HepG2 (cell line): ENCODE measurements at regions not wholly inside any gene's neighbourhood (a gene's known extent, or its start where the extent isn't known, plus 50 kb on each side); places are given as distances from the start of the nearest gene placed in this dataset.
A peak's percentile ranks its signal among the peaks of the same experiment; 100 is the strongest.

Experiments
- ATRX ChIP-seq: sonication (generic); formaldehyde crosslinking; IDR thresholded peaks from 2 replicates; pipeline ENCODE4 v1.4.0; 2020; ENCODE audit warnings: missing genetic modification reagents, borderline replicate concordance
- FOSL1 ChIP-seq: sonication (generic); formaldehyde crosslinking; IDR thresholded peaks from 2 replicates; pipeline ENCODE4 v1.9.0; 2021; ENCODE audit warnings: missing genetic modification reagents, borderline replicate concordance
- FOXA3 ChIP-seq: IDR thresholded peaks from 2 replicates; pipeline ENCODE4 v1.6.1; 2016; ENCODE audit warnings: missing genetic modification reagents, missing compliant biosample characterization
- MTA3 ChIP-seq: sonication (generic); formaldehyde crosslinking; IDR thresholded peaks from 2 replicates; pipeline ENCODE4 v1.4.0; 2020; ENCODE audit warnings: missing genetic modification reagents
- NR1H2 ChIP-seq: sonication (generic); formaldehyde crosslinking; IDR thresholded peaks from 2 replicates; pipeline ENCODE4 v1.8.1; 2022; ENCODE audit warnings: low read depth, missing genetic modification reagents, borderline replicate concordance
- POLR2AphosphoS5 ChIP-seq: IDR thresholded peaks from 2 replicates; pipeline ENCODE4 v1.6.1; 2012; ENCODE audit warnings: low read depth, low read length
- SMAD1 ChIP-seq: sonication (generic); formaldehyde crosslinking; IDR thresholded peaks from 2 replicates; pipeline ENCODE4 v1.4.0; 2020; ENCODE audit warnings: missing genetic modification reagents, low read depth, mild to moderate bottlenecking, borderline replicate concordance
- ZNF121 ChIP-seq: sonication (generic); formaldehyde crosslinking; IDR thresholded peaks from 2 replicates; pipeline ENCODE4 v1.5.0; 2020; ENCODE audit warnings: mild to moderate bottlenecking, missing genetic modification reagents
- ZNF234 ChIP-seq: sonication (generic); formaldehyde crosslinking; conservative IDR thresholded peaks from 2 replicates; pipeline ENCODE4 v1.5.1; 2020; ENCODE audit warnings: mild to moderate bottlenecking, missing genetic modification reagents
- TF ChIP-seq, protein P1 (sequence below): sonication (generic); formaldehyde crosslinking; IDR thresholded peaks from 2 replicates; pipeline ENCODE4 v1.5.0; 2020; ENCODE audit warnings: missing genetic modification reagents
- TF ChIP-seq, protein P2 (sequence below): sonication (generic); formaldehyde crosslinking; IDR thresholded peaks from 2 replicates; pipeline ENCODE4 v1.4.0; 2020; ENCODE audit warnings: missing genetic modification reagents, borderline replicate concordance
- TF ChIP-seq, protein P3 (sequence below): sonication (generic); formaldehyde crosslinking; IDR thresholded peaks from 2 replicates; pipeline ENCODE4 v1.9.0; 2022; ENCODE audit warnings: low read depth, missing genetic modification reagents
- TF ChIP-seq, protein P4 (sequence below): sonication (generic); formaldehyde crosslinking; IDR thresholded peaks from 2 replicates; pipeline ENCODE4 v1.4.0; 2020; ENCODE audit warnings: missing genetic modification reagents
- TF ChIP-seq, protein P5 (sequence below): IDR thresholded peaks from 2 replicates; pipeline ENCODE4 v1.6.1; 2016; ENCODE audit warnings: low read depth

DNA sequence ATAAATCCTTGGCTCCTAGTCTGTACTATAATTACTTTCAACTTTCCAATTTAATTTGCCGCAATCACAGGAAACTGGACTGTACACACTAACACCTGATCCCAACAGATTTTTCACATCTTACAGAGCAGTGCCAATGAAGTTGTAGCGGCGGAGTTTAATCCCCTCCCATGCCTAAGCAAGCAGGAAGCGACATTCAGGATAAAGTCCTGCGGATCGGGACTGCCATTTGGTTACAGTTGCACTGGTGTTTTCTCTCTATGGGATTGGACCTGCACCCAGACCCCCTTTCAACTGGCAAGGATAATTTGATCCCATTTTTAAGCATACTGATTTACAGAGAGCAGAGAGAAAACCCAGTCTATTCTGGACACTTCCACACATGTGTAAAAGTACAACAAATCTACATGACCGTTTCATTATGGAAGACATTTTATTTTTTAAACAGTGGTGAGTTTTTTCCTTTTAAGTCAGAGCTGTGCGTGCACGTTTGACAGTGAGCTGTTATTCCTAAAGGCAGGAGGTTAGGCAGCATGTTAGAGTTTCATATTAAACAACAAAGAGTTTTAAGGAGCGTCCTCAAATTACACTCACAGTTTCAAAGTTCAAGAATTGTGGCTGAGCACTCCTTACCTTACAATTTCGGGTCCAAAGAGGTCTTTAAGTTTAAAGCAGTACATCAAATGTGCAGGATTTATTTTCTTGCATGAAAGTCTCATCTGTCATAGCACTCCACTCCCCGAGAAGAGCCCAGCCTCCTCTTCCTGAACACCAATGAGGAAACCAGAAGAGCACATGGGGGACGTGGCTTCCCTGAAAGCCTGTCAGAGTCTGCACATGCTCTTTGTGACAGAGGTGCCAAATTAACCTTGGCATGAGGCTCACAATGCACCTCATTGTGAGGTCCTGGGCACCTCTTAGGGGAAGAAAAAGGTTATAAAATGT is 141.6 kb upstream of the RFC3 start (continued):
- 0 out of 2 replicates have a peak, but pooled peaks have one; percentile 14 for TF ChIP-seq FOXA3 (CRISPR knock-in tag)
- TF ChIP-seq, protein P1, sequence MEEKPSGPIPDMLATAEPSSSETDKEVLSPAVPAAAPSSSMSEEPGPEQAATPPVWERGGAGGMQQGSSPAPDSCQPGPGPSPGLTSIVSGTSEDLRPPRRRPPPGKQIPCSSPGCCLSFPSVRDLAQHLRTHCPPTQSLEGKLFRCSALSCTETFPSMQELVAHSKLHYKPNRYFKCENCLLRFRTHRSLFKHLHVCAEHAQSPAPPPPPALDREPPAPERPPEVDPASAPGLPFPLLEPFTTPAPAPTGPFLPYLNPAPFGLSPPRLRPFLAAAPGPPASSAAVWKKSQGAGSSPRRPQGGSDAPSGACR (CRISPR knock-in tag): 0 out of 2 replicates have a peak, but pooled peaks have one; percentile 70
- no peak for TF ChIP-seq ATRX (CRISPR knock-in tag)
- TF ChIP-seq POLR2AphosphoS5: peak; percentile 44; the same call in 1 of the 2 replicates
- TF ChIP-seq, protein P2, sequence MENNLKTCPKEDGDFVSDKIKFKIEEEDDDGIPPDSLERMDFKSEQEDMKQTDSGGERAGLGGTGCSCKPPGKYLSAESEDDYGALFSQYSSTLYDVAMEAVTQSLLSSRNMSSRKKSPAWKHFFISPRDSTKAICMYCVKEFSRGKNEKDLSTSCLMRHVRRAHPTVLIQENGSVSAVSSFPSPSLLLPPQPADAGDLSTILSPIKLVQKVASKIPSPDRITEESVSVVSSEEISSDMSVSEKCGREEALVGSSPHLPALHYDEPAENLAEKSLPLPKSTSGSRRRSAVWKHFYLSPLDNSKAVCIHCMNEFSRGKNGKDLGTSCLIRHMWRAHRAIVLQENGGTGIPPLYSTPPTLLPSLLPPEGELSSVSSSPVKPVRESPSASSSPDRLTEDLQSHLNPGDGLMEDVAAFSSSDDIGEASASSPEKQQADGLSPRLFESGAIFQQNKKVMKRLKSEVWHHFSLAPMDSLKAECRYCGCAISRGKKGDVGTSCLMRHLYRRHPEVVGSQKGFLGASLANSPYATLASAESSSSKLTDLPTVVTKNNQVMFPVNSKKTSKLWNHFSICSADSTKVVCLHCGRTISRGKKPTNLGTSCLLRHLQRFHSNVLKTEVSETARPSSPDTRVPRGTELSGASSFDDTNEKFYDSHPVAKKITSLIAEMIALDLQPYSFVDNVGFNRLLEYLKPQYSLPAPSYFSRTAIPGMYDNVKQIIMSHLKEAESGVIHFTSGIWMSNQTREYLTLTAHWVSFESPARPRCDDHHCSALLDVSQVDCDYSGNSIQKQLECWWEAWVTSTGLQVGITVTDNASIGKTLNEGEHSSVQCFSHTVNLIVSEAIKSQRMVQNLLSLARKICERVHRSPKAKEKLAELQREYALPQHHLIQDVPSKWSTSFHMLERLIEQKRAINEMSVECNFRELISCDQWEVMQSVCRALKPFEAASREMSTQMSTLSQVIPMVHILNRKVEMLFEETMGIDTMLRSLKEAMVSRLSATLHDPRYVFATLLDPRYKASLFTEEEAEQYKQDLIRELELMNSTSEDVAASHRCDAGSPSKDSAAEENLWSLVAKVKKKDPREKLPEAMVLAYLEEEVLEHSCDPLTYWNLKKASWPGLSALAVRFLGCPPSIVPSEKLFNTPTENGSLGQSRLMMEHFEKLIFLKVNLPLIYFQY (CRISPR knock-in tag): no peak
- TF ChIP-seq, protein P3, sequence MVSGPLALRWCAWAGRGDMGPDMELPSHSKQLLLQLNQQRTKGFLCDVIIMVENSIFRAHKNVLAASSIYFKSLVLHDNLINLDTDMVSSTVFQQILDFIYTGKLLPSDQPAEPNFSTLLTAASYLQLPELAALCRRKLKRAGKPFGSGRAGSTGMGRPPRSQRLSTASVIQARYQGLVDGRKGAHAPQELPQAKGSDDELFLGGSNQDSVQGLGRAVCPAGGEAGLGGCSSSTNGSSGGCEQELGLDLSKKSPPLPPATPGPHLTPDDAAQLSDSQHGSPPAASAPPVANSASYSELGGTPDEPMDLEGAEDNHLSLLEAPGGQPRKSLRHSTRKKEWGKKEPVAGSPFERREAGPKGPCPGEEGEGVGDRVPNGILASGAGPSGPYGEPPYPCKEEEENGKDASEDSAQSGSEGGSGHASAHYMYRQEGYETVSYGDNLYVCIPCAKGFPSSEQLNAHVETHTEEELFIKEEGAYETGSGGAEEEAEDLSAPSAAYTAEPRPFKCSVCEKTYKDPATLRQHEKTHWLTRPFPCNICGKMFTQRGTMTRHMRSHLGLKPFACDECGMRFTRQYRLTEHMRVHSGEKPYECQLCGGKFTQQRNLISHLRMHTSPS (CRISPR knock-in tag): no peak; the same call in 1 of the 2 replicates
- no peak for TF ChIP-seq SMAD1 (CRISPR knock-in tag)
- TF ChIP-seq FOSL1 (CRISPR knock-in tag): no peak
- no peak for TF ChIP-seq ZNF121 (CRISPR knock-in tag)
- no peak for TF ChIP-seq ZNF234 (CRISPR knock-in tag)
- TF ChIP-seq, protein P4, sequence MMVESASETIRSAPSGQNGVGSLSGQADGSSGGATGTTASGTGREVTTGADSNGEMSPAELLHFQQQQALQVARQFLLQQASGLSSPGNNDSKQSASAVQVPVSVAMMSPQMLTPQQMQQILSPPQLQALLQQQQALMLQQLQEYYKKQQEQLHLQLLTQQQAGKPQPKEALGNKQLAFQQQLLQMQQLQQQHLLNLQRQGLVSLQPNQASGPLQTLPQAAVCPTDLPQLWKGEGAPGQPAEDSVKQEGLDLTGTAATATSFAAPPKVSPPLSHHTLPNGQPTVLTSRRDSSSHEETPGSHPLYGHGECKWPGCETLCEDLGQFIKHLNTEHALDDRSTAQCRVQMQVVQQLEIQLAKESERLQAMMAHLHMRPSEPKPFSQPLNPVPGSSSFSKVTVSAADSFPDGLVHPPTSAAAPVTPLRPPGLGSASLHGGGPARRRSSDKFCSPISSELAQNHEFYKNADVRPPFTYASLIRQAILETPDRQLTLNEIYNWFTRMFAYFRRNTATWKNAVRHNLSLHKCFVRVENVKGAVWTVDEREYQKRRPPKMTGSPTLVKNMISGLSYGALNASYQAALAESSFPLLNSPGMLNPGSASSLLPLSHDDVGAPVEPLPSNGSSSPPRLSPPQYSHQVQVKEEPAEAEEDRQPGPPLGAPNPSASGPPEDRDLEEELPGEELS: peak; percentile 24; the same call in 1 of the 2 replicates
- TF ChIP-seq, protein P5, sequence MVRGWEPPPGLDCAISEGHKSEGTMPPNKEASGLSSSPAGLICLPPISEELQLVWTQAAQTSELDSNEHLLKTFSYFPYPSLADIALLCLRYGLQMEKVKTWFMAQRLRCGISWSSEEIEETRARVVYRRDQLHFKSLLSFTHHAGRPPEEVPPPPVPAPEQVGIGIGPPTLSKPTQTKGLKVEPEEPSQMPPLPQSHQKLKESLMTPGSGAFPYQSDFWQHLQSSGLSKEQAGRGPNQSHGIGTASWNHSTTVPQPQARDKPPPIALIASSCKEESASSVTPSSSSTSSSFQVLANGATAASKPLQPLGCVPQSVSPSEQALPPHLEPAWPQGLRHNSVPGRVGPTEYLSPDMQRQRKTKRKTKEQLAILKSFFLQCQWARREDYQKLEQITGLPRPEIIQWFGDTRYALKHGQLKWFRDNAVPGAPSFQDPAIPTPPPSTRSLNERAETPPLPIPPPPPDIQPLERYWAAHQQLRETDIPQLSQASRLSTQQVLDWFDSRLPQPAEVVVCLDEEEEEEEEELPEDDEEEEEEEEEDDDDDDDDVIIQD (CRISPR knock-in tag): 0 out of 2 replicates have a peak, but pooled peaks have one; percentile 22
- TF ChIP-seq MTA3 (CRISPR knock-in tag): no peak
- no peak for TF ChIP-seq NR1H2 (CRISPR knock-in tag)
